ENCODE measurements at regions not wholly inside any gene's neighbourhood (a gene's known extent, or its start where the extent isn't known, plus 50 kb on each side); places are given as distances from the start of the nearest gene placed in this dataset.

DNA sequence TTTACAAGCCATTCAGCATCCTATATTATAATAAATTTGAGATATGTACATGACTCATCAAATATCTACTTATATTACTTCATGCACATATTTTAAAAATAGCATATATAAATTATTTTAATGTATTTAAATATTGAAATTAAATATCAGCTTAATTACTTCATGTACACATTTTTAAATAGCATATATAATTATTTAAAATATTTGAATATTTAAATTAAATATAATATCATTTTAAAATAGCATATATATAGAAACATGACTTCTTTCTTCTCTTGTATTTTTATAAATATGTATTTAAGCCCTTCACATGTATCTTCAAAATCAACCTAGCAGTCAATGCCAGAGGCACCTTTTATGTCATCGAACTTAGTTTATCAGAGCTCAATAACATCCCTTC is 298.8 kb upstream of the DSEL start:
- no peaks in the 10 kb centered on the region for H3K27me3 ChIP-seq
- DNase-seq (ENCODE audit: low spot score in 2 of 2), result no peak
- no peaks in the 10 kb centered on the region for H3K4me1 ChIP-seq
- no peak overlapping the region for H3K4me3 ChIP-seq
- no peaks in the 10 kb centered on the region for H3K36me3 ChIP-seq
- WGBS, 2 donors, result 85 to 89% methylated on average over 1 of the region's 1 CpG
- no peaks in the 10 kb centered on the region for H3K9me3 ChIP-seq
- H3K27ac ChIP-seq, result no peak overlapping the region
- no peak for TF ChIP-seq EP300 (IDR thresholded peaks at IDR 0.05)
- TF ChIP-seq POLR2A (IDR thresholded peaks at IDR 0.05), result no peak
- TF ChIP-seq, protein P1, sequence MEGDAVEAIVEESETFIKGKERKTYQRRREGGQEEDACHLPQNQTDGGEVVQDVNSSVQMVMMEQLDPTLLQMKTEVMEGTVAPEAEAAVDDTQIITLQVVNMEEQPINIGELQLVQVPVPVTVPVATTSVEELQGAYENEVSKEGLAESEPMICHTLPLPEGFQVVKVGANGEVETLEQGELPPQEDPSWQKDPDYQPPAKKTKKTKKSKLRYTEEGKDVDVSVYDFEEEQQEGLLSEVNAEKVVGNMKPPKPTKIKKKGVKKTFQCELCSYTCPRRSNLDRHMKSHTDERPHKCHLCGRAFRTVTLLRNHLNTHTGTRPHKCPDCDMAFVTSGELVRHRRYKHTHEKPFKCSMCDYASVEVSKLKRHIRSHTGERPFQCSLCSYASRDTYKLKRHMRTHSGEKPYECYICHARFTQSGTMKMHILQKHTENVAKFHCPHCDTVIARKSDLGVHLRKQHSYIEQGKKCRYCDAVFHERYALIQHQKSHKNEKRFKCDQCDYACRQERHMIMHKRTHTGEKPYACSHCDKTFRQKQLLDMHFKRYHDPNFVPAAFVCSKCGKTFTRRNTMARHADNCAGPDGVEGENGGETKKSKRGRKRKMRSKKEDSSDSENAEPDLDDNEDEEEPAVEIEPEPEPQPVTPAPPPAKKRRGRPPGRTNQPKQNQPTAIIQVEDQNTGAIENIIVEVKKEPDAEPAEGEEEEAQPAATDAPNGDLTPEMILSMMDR (IDR thresholded peaks at IDR 0.05), result no peak

GRCh38 chr18:67813380-67814028 is 297.0 kb upstream of the DSEL start:
- WGBS, 2 donors, result 82 to 87% methylated on average over 4 of the region's 4 CpGs
- H3K36me3 ChIP-seq, result no peaks in the 10 kb centered on the region
- H3K4me1 ChIP-seq, result no peaks in the 10 kb centered on the region
- DNase-seq (ENCODE audit: low spot score in 2 of 2), result no peak
- H3K27me3 ChIP-seq, result no peaks in the 10 kb centered on the region
- no peak overlapping the region for H3K4me3 ChIP-seq
- no peaks in the 10 kb centered on the region for H3K9me3 ChIP-seq
- H3K27ac ChIP-seq, result no peak overlapping the region
- TF ChIP-seq POLR2A (IDR thresholded peaks at IDR 0.05), result no peak
- no peak for TF ChIP-seq EP300 (IDR thresholded peaks at IDR 0.05)
- TF ChIP-seq, protein P1 (IDR thresholded peaks at IDR 0.05), result no peak

DNA sequence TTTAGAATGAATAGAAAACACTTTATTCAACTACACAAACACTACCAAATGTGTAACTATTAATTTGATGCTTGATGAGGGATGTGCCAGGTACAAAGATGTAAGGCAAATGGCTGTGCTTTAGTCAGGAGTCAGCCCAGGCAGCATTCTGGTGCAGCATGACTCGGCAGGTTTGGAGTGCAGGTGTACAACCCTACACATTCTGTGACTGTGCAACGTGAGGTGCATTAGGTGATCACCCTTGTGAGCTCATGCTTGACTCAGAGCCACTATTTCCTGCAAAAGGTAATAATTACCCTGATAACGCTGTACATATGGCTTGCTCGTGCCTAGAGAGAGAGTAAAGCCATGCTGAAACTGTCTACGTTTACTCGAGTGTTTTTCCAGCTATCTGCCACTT is 288.7 kb upstream of the DSEL start:
- TF ChIP-seq, protein P1 (IDR thresholded peaks at IDR 0.05), result no peak
- TF ChIP-seq EP300 (IDR thresholded peaks at IDR 0.05) (no peak), POLR2A (IDR thresholded peaks at IDR 0.05) (no peak)

GRCh38 chr18:67794521-67794920 is 278.0 kb upstream of the DSEL start:
- no peak overlapping the region for H3K27ac ChIP-seq
- 44 to 54% methylated on average over 2 of the region's 2 CpGs for WGBS, 2 donors
- H3K36me3 ChIP-seq, result no peaks in the 10 kb centered on the region
- no peak overlapping the region for H3K4me3 ChIP-seq
- DNase-seq (ENCODE audit: low spot score in 2 of 2), result no peak
- H3K4me1 ChIP-seq, result no peaks in the 10 kb centered on the region
- TF ChIP-seq EP300 (IDR thresholded peaks at IDR 0.05), result no peak
- TF ChIP-seq POLR2A (IDR thresholded peaks at IDR 0.05), result no peak
- TF ChIP-seq, protein P1 (IDR thresholded peaks at IDR 0.05), result no peak
- no peaks in the 10 kb centered on the region for H3K9me3 ChIP-seq
- H3K27me3 ChIP-seq, result no peaks in the 10 kb centered on the region

More for the DNA sequence above, 288.7 kb upstream of the DSEL start:
- Histone ChIP-seq H3K27me3 (no peaks in the 10 kb centered on the region), H3K27ac (no peak overlapping the region), H3K9me3 (no peaks in the 10 kb centered on the region), H3K4me1 (no peaks in the 10 kb centered on the region), H3K4me3 (no peak overlapping the region), H3K36me3 (no peaks in the 10 kb centered on the region)
- DNase-seq (ENCODE audit: low spot score in 2 of 2), result no peak
- WGBS, 2 donors, result 82 to 85% methylated on average over 6 of the region's 6 CpGs

GRCh38 chr18:67790527-67790926 is 274.0 kb upstream of the DSEL start:
- H3K27ac ChIP-seq, result no peak overlapping the region
- H3K36me3 ChIP-seq, result no peaks in the 10 kb centered on the region
- no peaks in the 10 kb centered on the region for H3K27me3 ChIP-seq
- no peaks in the 10 kb centered on the region for H3K4me1 ChIP-seq
- H3K4me3 ChIP-seq, result no peak overlapping the region
- no peaks in the 10 kb centered on the region for H3K9me3 ChIP-seq
- no peak for DNase-seq (ENCODE audit: low spot score in 2 of 2)
- TF ChIP-seq POLR2A (IDR thresholded peaks at IDR 0.05) (no peak), EP300 (IDR thresholded peaks at IDR 0.05) (no peak)
- TF ChIP-seq, protein P1 (IDR thresholded peaks at IDR 0.05), result no peak
- WGBS, 2 donors, result 90% methylated on average over 3 of the region's 3 CpGs
